GM19240 (cell line): ENCODE measurements at regions not wholly inside any gene's neighbourhood (a gene's known extent, or its start where the extent isn't known, plus 50 kb on each side); places are given as distances from the start of the nearest gene placed in this dataset.

Experiments
- DNase-seq: peaks from one replicate; pipeline ENCODE4 v3.0.0; 2011; ENCODE audit warnings: low spot score; ENCODE audit not compliant: insufficient read length

DNA sequence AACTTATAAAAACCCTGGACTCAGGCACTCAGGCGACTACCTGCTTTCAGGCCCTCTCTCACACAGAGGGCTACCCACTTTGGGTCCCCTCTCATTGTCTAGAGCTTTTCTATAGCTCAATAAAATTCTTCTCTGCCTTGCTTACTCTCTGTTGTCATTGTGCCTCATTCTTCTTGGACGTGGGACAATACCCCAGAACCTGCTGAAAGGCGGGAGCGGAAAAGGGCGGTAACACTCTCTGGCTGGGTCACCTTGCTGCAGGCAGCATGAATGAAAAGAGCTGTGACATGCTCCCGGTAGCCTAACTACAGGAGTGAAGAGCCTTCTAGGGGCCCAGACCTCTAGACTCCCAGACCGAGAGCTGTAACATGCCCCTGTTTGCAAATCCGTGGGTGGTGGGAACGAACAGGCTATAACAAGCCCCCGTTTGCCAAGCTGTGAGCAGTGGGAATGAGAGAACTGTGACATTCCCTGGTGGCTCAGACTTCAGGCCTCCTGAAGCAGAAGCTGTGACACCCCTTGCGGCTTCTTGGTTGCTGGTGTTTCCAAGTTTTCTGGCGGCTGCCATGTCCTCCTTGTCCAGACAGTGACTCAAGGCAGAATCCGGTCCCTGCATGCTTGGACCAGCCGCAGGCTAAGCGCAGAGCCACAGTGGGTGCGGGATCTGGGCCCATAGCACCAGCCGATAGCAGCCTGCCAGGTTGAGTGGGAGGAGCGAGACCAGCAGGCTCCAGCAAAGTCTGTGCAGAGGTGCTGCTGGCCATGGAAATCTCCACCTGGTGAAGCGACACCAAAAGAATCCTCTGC, 684.6 kb downstream of the ARAP2 start:
- DNase-seq = no peak

DNA sequence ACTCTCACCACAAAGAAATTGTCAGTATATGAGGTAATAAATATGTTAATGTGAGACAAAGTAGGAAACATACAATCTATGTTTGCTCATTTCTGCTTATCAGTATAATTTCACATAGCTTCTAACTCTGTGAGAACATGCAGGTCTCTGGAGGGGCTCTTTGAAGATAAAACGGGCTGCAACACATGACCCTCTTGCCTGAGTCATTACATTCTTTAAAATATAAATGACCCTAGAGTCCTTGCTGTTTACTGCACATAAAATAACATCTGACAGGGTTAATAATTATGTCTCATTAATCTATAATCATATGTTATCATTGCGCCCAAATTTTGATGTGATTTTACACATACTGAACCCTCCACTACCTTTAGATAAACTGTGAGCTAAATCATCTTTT, 681.5 kb downstream of the ARAP2 start:
- DNase-seq = no peak

DNA sequence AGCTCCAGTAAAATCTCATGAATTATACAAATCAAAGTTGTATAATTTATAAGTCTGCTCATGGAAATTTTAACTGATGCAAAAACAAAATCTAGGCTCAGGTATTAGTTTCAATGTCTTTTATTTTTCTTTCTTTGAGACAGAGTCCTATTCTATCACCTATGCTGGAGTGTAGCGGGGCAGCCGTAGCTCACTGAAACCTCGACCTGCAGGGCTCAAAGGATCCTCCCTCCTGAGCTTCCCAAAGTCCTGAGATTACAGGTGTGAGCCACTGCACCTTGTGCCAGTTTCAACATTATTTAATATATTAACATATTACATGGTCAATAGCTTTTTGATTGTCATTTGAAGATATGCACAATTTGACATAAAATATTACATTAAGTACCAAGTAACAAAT, 678.7 kb downstream of the ARAP2 start:
- DNase-seq = no peak

DNA sequence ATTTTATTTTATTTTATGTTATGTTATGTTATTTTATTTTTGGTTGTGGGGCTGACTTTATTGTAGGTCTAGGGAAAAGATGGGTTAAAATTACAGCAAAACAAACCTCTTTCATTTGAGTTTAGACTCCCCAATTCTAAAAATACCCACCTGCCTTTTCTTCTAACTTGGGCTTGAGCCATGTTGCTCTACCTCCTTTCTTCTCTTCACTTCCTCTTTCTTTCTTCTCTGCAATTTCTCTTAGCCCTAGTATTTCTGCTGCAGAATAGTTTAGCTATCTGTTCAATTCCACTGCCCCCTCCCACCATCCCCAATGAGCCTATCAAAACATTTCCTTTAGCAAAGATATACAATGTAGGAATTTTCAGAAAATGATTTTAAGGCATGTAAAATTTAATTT, 653.3 kb downstream of the ARAP2 start:
- no peak for DNase-seq

DNA sequence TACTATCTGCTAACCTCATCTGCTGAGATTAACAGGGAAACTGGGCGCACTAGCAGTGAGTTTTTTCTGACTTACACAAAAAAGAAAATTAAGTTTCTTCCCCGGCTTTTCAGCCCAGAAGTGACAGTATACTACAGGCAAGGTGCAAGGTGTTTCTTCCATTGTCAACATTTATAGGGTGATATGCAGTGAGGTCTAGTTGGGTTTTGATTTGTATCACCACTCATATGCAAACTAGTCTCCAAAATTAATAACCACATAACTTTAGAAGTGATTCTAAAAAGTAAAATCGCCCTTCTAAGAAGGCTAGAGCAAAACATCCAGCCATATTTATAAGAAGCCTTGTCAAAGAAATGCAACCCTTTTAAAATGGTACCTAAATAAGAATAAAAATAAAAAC, 640.1 kb downstream of the ARAP2 start:
- DNase-seq = no peak

DNA sequence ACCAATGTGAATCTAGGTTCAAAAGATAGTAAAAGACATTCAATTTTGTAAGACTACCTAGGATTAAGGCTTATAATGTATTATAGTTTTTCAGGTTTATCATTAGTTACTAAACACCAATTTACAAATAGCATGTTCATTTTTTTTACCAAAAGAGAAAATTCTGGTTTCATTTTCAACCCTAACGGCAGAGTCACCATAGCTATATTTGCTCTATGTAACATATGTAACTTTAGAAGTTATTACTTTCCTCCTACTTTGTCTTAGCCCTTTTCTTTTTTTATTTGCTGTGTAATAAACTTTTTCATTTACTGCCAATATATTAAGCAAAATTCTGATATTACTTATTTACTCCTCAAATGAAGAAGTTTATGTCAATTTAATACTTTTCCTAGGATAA, 639.6 kb downstream of the ARAP2 start:
- DNase-seq = no peak

DNA sequence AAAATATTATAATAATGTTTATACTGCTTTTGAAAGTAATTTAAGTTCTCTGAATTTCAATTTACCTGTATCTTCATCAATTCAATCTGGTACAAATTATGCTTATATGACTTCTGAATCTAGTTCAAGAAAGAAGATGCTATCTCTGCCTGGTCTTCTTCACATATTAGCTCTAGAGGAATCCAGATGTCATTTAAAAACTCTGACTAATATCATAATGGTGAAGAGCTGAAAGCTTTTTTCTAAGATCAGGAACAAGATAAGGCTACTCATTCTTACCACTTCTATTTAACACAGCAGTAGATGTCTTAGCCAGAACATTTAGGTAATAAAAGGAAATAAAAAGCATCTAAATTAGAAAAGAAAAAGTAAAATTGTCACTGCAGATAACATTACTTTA, 636.1 kb downstream of the ARAP2 start:
- no peak for DNase-seq

DNA sequence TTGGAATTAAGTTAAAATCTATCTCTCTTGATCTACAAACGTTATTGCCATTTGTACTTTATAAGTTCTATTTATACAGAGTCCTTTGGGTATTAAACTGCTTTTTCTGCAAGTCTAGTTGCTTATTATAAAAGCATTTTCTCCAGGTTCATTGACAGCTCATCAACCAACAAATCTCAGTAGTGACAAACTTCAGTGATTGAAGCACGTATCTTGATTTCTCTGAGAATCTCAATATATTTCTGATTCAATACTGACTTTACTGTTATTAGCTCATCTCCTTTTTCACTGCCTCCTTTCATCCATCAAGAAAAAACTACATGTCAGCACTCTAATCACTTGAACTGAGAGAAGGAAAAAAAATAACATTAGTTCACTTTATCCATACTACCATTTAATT, 630.2 kb downstream of the ARAP2 start:
- no peak for DNase-seq

DNA sequence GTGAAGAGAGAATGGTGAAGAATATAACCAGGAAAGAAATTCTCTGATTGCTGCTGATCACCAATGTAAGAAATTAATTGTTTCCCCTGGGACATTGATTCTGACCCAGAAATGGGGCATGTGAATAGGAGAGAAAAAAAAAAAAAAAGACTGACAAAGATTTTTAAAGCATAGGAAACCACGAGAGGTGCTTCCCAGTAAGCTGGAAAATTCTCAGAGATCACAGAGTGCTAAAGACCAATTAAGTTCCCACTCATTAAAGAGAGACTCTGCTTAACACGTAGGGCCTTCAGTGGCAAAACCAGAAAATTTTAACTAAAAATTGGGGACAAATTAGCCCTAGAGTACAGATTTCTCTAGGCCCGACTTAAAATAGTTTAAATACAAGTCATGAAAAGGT, 604.4 kb downstream of the ARAP2 start:
- no peak for DNase-seq

DNA sequence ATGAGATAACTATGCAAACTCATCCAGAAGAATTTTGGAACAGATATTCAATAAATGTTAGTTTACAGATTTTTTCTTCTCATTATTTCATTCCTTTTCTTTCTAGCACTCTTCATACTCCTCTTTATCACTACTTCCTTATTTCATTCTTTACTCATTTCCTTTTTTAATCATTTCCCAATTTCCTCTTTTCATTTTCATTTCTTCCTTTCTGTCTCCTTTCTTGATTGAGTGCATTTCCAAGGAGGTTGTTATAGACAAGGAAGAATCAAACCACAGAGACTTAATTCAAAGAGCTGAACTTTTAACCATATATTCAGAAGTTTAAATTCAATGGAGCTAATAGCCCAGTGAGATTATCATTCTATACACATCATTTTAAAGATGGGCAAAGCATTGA, 600.7 kb downstream of the ARAP2 start:
- no peak for DNase-seq

DNA sequence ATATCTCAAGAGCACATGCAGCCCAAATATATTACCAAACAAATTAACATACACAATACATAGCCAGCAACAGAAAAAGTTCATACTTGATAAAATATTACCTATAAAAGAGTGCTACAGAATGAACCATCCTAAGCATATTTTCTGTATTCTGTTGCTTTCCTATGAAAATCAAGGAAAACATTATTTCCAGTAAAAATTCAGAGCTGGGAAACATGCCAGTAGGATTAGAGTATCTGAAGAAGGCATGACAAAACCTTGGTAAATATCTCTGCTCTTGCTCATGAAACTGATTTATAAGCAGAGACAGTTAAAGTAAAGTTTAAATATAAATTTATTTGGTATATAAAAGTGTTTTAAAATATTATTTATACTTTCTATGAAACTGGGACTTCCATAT, 599.7 kb downstream of the ARAP2 start:
- no peak for DNase-seq

DNA sequence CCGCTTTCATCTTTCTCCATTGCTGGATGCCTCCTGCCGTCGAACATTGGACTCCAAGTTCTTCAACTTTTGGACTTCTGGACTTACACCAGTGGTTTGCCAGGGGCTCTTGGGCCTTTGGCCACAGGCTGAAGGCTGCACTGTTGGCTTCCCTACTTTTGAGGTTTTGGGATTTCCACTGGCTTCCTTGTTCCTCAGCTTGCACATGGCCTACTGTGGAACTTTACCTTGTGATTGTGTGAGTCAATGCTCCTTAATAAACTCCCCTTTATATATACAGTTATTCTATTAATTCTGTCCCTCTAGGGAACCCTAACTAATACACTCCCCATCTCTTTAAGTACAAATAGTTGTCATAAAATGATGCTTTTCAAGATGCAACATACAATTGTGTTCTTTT, 595.3 kb downstream of the ARAP2 start:
- DNase-seq = no peak

DNA sequence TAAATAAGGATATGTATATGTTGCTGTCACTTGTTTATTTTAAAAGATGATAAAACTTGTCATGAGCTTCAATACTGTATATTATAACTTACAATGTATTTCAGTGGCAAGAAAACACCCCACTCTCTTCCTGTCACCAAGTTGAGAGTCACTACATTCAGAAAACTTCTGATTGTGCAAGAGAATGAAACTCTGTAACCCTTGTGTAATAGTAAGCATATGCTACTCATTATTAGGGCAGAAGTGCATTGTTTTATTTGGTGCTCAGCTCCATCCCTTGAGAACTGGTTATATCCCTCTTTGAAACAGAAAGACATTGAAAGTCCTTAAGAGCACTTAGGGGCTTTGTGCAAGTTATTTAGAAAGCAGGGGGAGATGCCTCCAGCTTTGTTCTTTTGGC, 594.5 kb downstream of the ARAP2 start:
- no peak for DNase-seq

DNA sequence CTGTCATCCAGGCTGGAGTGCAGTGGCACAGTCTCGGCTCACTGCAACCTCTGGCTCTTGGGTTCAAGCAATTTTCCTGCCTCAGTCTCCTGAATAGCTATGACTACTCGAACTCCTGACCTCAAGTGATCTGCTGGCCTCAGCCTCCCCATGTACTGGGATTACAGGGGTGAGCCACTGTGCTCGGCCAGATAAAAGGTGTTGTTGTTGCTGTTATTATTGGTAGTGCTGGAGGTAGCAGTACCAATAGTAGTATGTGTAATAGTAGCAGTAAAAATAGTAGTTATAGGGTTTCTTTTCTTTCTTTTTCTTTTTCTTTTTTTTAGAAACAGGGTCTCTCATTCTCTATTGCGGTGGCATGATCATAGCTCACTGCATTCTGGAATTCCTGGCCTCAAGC, 592.1 kb downstream of the ARAP2 start:
- no peak for DNase-seq

DNA sequence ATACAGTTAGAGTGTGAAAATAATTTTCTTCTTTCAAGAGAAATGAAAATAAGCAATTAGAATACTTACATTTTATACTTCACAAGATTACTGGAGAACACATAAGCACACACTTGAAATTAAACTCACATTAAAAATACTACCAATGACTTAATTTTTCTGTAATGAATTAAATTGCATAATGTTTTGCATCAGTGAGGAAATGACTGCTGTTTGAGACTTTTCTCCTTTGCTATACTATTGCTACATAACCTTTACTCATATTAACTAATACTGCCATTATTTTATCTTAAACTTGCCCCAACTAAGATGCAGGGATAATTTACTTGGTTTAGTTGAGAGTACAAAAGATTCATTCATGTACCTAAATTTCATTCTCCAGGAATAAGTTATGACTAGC, 590.9 kb downstream of the ARAP2 start:
- DNase-seq = no peak

DNA sequence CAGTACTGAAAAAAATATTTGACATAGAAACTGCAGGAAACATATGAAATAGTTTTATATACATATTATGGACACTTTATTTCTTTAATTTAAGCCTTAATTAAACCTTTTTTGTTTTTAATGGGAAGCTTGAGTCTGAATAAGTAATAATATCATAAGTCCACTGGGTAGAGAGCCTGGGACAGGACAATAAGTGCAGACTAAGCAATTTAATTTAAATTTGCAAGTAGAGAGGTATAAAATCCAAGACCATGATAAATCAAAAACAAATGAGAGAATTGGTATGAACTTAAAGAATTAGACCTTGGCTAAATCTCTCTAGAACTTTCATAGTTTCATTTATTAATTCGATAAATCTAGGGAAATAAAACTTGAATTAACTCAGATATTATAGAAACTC, 571.2 kb downstream of the ARAP2 start:
- DNase-seq = no peak

DNA sequence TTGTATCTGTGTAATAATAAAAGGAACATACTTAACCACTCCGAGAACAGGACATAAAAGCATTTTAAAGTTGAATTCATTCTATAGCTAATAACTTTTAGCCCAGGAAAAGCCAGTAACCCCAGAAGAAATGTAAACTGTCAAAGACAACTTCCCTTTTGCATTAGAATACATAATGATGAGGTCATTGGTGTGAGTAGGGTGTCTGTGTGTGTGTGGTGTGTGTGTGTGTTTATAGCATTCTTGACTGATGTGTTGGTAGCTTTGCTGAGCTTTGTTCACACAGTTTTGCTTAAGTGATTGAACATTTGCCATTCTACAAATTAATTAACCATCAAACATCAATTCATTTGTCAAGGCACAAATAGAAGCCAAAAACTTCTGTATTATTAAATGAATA, 559.6 kb downstream of the ARAP2 start:
- no peak for DNase-seq

DNA sequence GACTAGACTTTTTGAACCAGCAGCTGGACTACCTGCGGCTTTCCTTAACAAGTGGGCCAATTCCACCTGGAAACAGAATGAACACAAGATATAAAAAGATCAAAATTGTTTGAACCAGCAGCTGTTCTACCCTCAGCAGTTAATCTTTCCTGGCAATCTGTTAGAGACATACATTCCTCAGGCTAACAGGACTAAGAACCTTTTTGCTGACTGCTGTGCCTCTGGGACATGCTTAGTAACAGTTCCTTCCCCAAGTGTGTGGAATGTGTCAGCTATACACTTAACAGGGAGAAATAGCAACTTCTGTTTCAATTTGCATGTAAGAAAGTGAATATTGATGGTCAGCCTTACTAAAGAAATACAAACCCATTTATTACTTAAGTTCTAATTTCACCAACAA, 554.4 kb downstream of the ARAP2 start:
- DNase-seq = no peak

DNA sequence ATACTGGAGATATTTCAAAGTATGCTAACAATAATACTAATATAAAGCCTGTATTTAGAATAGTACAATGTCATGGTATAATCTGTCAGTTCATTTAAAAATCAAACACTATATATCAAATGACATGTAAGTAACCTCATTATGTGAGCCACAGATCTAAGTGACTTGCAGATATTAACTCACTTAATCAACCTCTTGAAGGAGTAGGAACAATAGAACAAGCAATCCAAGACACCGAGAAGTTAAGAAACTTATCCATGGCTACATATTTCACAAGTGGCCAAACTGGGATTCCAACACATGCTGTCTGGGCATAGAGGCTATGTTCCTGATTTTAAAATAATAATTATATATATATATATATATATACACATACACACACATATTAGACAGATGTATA, 554.0 kb downstream of the ARAP2 start:
- DNase-seq = no peak

DNA sequence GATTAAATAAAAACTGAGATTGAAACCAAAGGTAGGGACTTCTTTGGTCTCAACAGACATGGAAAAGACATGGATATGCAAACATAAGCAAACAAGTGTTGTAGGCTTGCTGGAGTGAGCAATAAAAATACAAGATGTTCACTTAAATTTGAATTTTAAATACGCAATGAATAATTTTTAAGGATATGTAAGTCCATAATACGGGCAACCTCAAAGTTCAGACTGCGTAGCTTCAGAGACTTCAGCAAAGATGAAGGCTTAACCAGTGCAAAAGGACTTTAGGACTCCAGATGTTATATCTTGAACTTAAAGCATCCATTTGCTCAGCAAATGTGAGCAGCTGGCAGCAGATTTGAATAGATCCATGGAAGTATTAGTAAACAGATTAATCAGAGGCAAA, 549.3 kb downstream of the ARAP2 start:
- DNase-seq = no peak

DNA sequence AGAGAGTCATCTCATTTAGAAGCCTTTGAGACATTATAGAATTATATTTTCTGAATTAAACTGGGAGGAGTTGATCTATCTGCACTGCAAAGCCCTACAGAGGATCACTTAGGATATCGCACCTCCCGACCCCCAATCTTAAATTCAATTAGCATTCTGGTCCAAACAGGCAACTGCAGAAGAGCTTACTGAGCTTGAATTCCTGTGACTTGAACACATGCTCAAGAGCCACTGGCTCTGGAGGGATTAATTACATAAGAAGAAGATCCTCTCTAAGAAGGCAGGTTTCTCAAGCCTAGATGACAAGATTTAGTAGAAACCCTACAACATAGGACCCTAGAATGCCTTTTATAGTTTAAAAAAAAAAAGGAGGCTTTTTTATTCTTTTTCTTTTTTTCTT, 548.9 kb downstream of the ARAP2 start:
- no peak for DNase-seq

DNA sequence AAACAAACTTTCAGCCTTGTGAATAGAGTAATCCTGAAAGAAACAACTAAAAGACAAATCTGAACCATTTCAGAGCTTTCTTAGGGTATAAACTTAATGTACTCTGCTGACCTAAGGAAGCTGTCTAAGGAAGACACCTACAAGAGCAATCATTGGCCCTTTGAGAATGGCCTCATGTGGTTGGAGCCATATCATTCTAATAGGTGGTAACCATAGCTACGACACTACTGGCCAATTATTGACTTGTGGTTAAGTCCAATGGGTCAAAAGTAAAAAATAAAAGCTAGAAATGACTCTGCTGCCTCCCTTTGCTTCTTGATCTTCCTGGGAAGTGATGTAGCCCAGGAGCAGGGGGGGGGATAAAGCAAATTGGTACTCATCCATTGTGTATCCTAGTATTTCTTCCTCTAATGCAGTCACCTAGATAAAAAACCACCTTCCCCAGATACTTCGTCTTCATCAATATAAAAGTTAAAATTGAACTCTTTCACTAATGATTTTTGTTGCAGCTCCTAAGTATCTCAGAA, 547.0 kb downstream of the ARAP2 start:
- no peak for DNase-seq

DNA sequence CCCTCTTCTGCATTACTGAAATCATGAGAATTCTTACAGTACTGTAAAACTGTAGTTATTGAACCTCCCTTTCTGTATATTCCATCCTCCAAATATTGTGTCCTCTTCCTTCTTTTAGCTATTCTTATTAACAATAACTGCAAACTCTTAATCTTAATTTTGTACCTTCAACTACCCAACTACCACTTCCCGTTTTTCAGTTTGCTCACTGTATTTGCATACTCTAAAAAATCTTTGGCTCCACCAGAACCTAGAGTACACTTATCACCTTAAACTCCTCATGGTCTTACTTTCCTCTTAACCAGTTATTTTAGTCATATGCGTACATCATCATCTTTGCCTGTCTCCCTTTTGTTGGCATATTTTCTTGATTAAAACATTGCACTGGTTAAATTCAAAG, 543.7 kb downstream of the ARAP2 start:
- DNase-seq = no peak

DNA sequence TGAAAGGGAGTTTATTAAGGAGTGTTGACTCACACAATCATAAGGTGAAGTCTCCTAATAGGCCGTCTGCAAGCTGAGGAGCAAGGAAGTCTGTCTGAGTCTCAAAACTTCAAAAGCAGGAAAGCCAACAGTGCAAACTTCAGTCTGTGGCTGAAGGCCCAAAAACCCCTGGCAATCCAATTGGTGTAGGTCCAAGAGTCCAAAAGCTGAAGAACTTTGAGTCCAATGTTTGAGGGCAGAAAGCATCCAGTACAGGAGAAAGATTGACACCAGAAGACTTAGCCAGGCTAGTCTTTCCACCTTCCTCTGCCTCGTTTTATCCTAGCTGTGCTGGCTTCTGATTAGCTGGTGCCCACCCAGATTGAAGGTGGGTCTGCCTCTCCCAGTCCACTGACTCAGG, 535.2 kb downstream of the ARAP2 start:
- no peak for DNase-seq
